ENCODE measurements at regions not wholly inside any gene's neighbourhood (a gene's known extent, or its start where the extent isn't known, plus 50 kb on each side); places are given as distances from the start of the nearest gene placed in this dataset.
"Not testable (repeated sequence)": the region's sequence is repeated elsewhere in the genome, so short reads cannot be mapped to it uniquely, and the experiment has no call there.

- POLR2A ChIA-PET: no interaction called here
- intact Hi-C loops (cut with micrococcal nuclease): no loop called here
- peaks cover 3% of the 10 kb centered on the region for H3K9me3 Mint-ChIP-seq
- CTCF ChIA-PET: no interaction called here
- H3K27me3 Mint-ChIP-seq: no peaks in the 10 kb centered on the region
- DNase-seq (no peak), ATAC-seq (ENCODE audit: low read depth) (no peak)
- no peaks in the 10 kb centered on the region for H3K4me1 Mint-ChIP-seq
- no peak for TF ChIP-seq CTCF (IDR thresholded peaks at IDR 0.05)
- no peaks in the 10 kb centered on the region for H3K36me3 Mint-ChIP-seq (ENCODE audit: low read depth)
- no peak overlapping the region for H3K4me3 Mint-ChIP-seq
- no peak overlapping the region for H3K27ac Mint-ChIP-seq
Observed at GRCh38 chr3:154926721-154927120, 153.4 kb upstream of the MME start.

DNA sequence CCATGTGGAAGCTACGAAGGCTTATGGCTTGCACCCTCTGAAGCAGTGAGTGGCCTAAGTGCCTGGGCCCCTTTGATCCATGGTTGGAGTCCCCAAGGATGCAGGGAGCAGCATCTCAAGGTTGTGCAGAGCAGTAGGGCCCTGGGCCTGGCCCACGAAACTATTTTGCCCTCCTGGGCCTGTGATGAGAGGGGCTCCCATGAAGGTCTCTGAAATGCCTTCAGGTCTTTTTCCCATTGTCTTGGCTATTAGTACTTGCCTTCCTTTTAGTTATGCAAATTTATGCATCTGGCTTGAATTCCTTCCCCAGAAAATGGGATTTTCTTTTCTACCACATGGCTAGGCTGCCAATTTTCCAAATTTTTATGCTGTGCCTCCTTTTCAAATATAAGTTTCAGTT lies 158.8 kb upstream of the MME start:
- H3K4me1 Mint-ChIP-seq: no peaks in the 10 kb centered on the region
- no peak for TF ChIP-seq CTCF (IDR thresholded peaks at IDR 0.05)
- no peaks in the 10 kb centered on the region for H3K27me3 Mint-ChIP-seq
- POLR2A ChIA-PET: no interaction called here
- H3K27ac Mint-ChIP-seq: no peak overlapping the region
- H3K4me3 Mint-ChIP-seq: no peak overlapping the region
- no peak for ATAC-seq (ENCODE audit: low read depth)
- intact Hi-C loops (cut with micrococcal nuclease): no loop called here
- no peak for DNase-seq
- peaks cover 10% of the 10 kb centered on the region for H3K9me3 Mint-ChIP-seq
- CTCF ChIA-PET: no interaction called here
- H3K36me3 Mint-ChIP-seq (ENCODE audit: low read depth): no peaks in the 10 kb centered on the region

GRCh38 chr3:154919226-154919625 lies 160.9 kb upstream of the MME start:
- intact Hi-C loops (cut with micrococcal nuclease): no loop called here
- Mint-ChIP-seq H3K4me3 (no peak overlapping the region), H3K27me3 (no peaks in the 10 kb centered on the region), H3K36me3 (ENCODE audit: low read depth) (no peaks in the 10 kb centered on the region), H3K9me3 (peaks cover 16% of the 10 kb centered on the region), H3K4me1 (no peaks in the 10 kb centered on the region), H3K27ac (no peak overlapping the region)
- CTCF ChIA-PET: no interaction called here
- TF ChIP-seq CTCF (IDR thresholded peaks at IDR 0.05): no peak
- DNase-seq: no peak
- POLR2A ChIA-PET: no interaction called here
- no peak for ATAC-seq (ENCODE audit: low read depth)

DNA sequence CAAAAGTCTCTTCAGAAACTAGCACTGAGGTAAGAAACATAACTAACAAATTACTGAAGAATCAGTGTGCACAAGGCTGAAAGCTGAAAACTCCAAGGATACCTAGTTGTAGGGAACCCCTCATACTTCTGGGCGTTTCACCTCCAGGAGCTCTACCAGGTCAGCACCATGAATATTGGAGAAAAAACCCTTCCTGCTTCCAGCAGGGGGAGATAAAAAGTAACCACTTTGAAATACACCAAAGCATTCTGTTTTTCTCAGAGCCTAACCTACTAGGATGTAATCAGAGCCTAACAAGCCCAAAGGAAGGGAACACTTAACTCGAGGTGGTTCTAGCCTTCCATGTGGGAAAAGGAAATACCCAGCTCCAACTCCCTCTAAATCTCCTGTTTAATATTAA lies 175.8 kb upstream of the MME start:
- Mint-ChIP-seq H3K36me3 (ENCODE audit: low read depth) (no peaks in the 10 kb centered on the region), H3K27me3 (no peaks in the 10 kb centered on the region), H3K4me1 (no peaks in the 10 kb centered on the region), H3K4me3 (no peak overlapping the region), H3K9me3 (peaks cover 4% of the 10 kb centered on the region), H3K27ac (no peak overlapping the region)
- POLR2A ChIA-PET: no interaction called here
- CTCF ChIA-PET: interaction anchor here (1.3 to 1.5 kb wide), 2 partner anchors 11 to 419 kb away, joined by 3 to 6 read pairs; no protein-coding TSS in a partner anchor
- no peak for DNase-seq
- TF ChIP-seq CTCF (IDR thresholded peaks at IDR 0.05): no peak
- ATAC-seq (ENCODE audit: low read depth): no peak
- intact Hi-C loops (cut with micrococcal nuclease): no loop called here

GRCh38 chr3:154902495-154902894 lies 177.6 kb upstream of the MME start:
- H3K9me3 Mint-ChIP-seq; DNase-seq; H3K27me3 Mint-ChIP-seq; H3K36me3 Mint-ChIP-seq (ENCODE audit: low read depth); ATAC-seq (ENCODE audit: low read depth); POLR2A ChIA-PET; CTCF ChIA-PET; H3K27ac Mint-ChIP-seq; H3K4me1 Mint-ChIP-seq; intact Hi-C loops (cut with micrococcal nuclease); H3K4me3 Mint-ChIP-seq: not testable (repeated sequence)

DNA sequence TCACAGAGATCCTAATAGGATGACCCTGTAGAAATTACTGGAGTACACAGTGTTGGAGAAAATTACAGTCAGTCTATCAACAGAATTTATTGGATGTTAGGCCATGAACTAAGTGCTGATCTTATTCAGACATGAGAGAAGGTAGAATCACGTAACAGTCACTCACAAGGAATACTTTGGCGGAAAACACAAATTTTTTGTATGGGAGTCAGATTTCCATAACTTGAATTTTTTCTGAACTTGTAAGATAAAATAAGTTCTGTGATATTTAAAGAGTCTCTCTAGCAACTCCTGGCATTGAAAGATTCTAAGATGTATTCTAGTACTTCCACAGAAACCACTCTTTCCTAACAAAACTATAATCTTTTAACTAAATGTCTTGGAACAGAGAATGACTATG lies 178.8 kb upstream of the MME start:
- ATAC-seq (ENCODE audit: low read depth): no peak
- H3K4me1 Mint-ChIP-seq: no peaks in the 10 kb centered on the region
- intact Hi-C loops (cut with micrococcal nuclease): no loop called here
- no peak for DNase-seq
- ChIA-PET POLR2A (no interaction called here), CTCF (no interaction called here)
- H3K4me3 Mint-ChIP-seq: no peak overlapping the region
- no peak overlapping the region for H3K27ac Mint-ChIP-seq
- no peaks in the 10 kb centered on the region for H3K27me3 Mint-ChIP-seq
- no peak for TF ChIP-seq CTCF (IDR thresholded peaks at IDR 0.05)
- no peaks in the 10 kb centered on the region for H3K9me3 Mint-ChIP-seq
- no peaks in the 10 kb centered on the region for H3K36me3 Mint-ChIP-seq (ENCODE audit: low read depth)

All from activated B cell treated with CpG ODN at 0.5 μM for 24 hours (primary cell).